Adipocyte (in vitro differentiated cells): ENCODE measurements at regions not wholly inside any gene's neighbourhood (a gene's known extent, or its start where the extent isn't known, plus 50 kb on each side); places are given as distances from the start of the nearest gene placed in this dataset.
"Not testable (repeated sequence)": the region's sequence is repeated elsewhere in the genome, so short reads cannot be mapped to it uniquely, and the experiment has no call there.

Experiments used
- DNase-seq: peaks from one replicate; pipeline ENCODE4 v3.0.0-alpha.2; 2015; ENCODE audit warnings: low read depth
- H3K27me3 ChIP-seq: replicated peaks from 2 replicates; pipeline ENCODE4 v1.7.0; 2013; ENCODE audit warnings: mild to moderate bottlenecking, low read length, moderate library complexity; ENCODE audit not compliant: control insufficient read depth, insufficient read depth
- H3K36me3 ChIP-seq: 2 replicates; pipeline ENCODE4 v1.7.0; 2013; ENCODE audit warnings: low read length, mild to moderate bottlenecking, moderate library complexity; ENCODE audit not compliant: control insufficient read depth, insufficient read depth, severe bottlenecking
- H3K4me1 ChIP-seq: 2 replicates; pipeline ENCODE4 v1.7.0; 2013; ENCODE audit warnings: mild to moderate bottlenecking, low read length, moderate library complexity; ENCODE audit not compliant: control insufficient read depth, insufficient read depth
- H3K4me3 ChIP-seq: 2 replicates; pipeline ENCODE4 v1.7.0; 2013; ENCODE audit warnings: mild to moderate bottlenecking, low read length, moderate library complexity
- H3K9ac ChIP-seq: 2 replicates; pipeline ENCODE4 v1.7.0; 2013; ENCODE audit warnings: mild to moderate bottlenecking, low read length, moderate library complexity
- H3K9me3 ChIP-seq: 2 replicates; pipeline ENCODE4 v1.7.0; 2013; ENCODE audit warnings: mild to moderate bottlenecking, low read length, moderate library complexity; ENCODE audit not compliant: control insufficient read depth

DNA sequence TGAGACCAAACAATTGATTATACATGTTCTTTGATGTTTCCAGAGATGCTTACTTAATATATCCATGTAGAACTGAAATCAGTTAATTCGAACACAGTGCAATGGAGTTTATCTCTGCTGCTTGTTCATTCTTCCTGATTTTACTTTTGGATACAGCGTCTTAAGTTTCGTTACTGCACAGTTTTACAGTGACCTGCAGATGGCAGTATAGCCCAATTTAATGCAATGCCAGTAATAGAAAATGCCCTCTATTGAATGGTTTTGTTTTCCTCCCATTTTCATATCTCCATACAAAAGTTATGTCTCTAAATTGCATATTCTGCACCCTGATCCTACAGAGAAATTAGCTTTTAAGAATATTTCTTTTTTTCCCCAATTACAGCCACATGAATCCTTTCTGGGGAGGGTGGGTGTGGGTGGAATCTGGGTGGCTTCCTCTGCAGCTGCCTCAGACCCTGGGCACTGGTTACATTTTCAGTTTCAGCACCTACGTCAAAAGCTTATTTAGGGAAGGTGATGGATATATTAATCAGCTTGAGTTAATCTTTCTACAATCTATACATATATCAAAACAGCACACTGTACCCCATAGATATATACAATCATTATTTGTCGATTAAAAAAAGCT, 101.1 kb upstream of the DCD start:
- H3K36me3 ChIP-seq = no peaks in the 10 kb centered on the region
- H3K4me3 ChIP-seq = no peak overlapping the region
- H3K27me3 ChIP-seq = peaks cover 9% of the 10 kb centered on the region
- no peaks in the 10 kb centered on the region for H3K4me1 ChIP-seq
- H3K9me3 ChIP-seq = peaks cover 5% of the 10 kb centered on the region
- peak; percentile 78 for DNase-seq
- no peak overlapping the region for H3K9ac ChIP-seq

GRCh38 chr12:54744590-54744989, 96.4 kb upstream of the DCD start:
- Histone ChIP-seq H3K9me3 (peaks cover 6% of the 10 kb centered on the region), H3K4me3 (no peak overlapping the region), H3K9ac (no peak overlapping the region), H3K4me1 (peaks cover 6% of the 10 kb centered on the region), H3K27me3 (peaks cover 9% of the 10 kb centered on the region), H3K36me3 (no peaks in the 10 kb centered on the region)
- no peak for DNase-seq

DNA sequence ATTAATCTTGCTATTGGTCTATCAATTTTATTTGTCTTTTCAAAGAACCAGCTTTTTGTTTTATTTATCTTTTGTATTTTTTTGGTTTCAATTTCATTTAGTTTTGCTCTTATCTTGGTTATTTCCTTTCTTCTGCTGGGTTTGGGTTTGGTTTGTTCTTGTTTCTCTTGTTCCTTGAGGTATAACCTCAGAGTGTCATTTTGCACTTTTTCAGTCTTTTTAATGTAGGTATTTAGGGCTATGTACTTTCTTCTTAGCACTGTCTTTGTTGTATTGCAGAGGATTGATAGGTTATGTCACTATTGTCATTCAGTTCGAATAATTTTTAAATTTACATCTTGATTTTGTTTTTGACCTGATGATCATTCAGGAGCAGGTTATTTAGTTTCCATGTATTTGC, 92.7 kb upstream of the DCD start:
- Histone ChIP-seq H3K9ac (no peak overlapping the region), H3K4me3 (no peak overlapping the region), H3K9me3 (peaks cover 6% of the 10 kb centered on the region), H3K27me3 (peaks cover 7% of the 10 kb centered on the region), H3K4me1 (peaks cover 6% of the 10 kb centered on the region), H3K36me3 (no peaks in the 10 kb centered on the region)
- DNase-seq = no peak

GRCh38 chr12:54736549-54736948, 88.4 kb upstream of the DCD start:
- H3K27me3 ChIP-seq = no peaks in the 10 kb centered on the region
- H3K9ac ChIP-seq = no peak overlapping the region
- H3K36me3 ChIP-seq = no peaks in the 10 kb centered on the region
- no peaks in the 10 kb centered on the region for H3K9me3 ChIP-seq
- no peak overlapping the region for H3K4me3 ChIP-seq
- H3K4me1 ChIP-seq = no peaks in the 10 kb centered on the region
- no peak for DNase-seq

DNA sequence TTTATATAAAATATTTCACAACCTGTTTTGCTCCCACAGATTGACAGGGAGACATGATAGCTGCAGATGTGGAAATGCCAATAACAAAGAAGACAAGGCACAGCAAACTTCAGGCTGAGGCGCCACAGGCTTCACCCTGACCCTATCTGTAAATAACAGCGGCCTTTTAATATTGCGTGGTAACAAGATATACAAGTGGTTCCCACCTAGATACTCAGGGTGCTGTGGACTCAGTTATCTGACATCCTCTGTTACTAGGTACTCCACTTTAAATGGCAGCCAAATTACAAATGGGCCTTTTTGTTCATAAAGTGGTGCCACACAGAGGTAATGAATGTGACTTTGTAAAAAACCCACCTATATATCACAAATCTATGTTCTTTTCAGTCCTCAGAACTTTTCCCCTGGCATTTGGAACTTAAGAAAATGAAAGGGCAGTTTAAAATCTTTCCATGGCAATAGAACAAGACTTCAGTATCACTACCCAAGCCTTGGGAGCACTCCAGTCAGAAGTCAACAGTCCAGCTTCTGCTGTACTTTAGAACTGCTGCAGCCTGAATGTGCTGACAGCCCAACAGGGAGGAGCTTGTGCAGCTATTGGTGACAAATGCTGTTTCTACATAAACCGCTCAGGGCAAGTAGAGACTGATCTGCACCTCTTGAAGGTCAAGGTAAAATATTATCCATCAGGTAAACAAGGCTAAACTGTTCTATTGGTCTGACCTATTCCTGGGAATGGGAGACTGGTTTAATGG, 86.2 kb upstream of the DCD start:
- H3K4me3 ChIP-seq = no peak overlapping the region
- peaks cover 3% of the 10 kb centered on the region for H3K4me1 ChIP-seq
- H3K9ac ChIP-seq = no peak overlapping the region
- no peaks in the 10 kb centered on the region for H3K9me3 ChIP-seq
- H3K36me3 ChIP-seq = no peaks in the 10 kb centered on the region
- DNase-seq = no peak
- H3K27me3 ChIP-seq = peaks cover 4% of the 10 kb centered on the region

DNA sequence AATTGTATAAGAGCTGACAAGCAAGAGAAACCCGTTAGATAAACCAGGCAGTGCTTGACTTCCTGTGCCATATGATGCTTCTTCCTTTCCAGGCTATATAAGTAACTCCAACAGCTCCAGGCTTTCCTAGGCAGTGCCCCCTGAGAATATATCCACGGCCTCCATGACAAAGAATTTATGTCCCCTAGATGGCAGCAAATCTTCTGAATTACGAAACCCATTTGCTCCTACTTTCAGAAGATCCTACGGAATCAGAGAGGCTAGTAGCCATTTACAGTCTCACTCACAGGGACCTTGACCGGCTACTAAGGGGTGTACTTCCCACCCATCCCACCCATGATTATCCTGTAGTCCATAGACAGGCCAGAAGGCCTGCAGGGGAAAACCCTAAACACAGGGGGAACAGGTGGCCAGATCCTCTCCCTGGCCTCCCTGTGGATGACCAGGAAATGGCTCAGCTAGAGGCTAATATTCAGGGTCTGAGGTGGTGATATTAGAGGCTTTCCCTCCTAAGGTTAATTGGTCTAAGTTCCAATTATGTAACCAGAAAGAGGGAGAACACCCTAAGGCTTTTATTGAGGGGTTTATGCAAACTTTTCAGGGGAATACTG, 77.2 kb upstream of the DCD start:
- H3K27me3 ChIP-seq = peaks cover 9% of the 10 kb centered on the region
- peak; percentile 24 for DNase-seq
- no peaks in the 10 kb centered on the region for H3K9me3 ChIP-seq
- peaks cover 32% of the 10 kb centered on the region for H3K4me1 ChIP-seq
- no peak overlapping the region for H3K4me3 ChIP-seq
- H3K9ac ChIP-seq = no peak overlapping the region
- no peaks in the 10 kb centered on the region for H3K36me3 ChIP-seq

DNA sequence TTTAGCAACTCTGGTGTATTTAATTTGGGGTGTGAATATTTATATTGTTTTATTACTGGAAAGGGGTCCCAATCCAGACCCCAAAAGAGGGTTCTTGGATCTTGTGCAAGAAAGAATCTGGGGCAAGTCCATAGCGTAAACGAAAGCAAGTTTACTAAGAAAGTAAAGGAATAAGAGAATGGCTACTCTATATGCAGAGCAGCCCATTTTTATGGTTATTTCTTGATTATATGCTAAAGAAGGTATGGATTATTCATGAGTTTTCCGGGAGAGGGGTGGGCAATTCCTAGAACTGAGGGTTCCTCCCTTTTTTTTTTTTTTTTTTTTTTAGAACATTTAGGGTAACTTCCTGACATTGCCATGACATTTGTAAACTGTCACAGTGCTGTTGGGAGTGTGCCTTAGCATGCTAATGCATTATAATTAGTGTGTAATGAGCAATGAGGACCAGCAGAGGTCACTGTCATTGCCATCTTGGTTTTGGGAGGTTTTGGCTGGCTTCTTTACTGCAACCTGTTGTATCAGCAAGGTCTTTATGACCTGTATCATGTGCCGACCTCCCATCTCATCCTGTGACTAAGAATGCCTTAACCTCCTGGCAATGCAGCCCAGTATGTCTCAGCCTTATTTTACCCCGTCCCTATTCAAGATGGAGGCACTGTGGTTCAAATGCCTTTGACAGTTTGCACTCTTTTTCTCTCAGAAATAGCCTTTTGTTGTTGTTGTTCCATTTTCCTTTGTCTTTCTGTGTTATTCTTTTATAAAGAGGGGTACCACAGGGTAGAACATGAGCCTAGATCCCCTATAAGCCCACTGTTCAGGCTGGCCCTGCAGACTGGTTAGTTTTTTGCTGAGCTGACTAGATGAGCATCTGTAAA, 75.5 kb upstream of the DCD start:
- peak; percentile 29 for DNase-seq
- Histone ChIP-seq H3K4me3 (peak overlapping the region; percentile 37), H3K36me3 (no peaks in the 10 kb centered on the region), H3K9me3 (no peaks in the 10 kb centered on the region), H3K4me1 (peaks cover 32% of the 10 kb centered on the region), H3K27me3 (peaks cover 15% of the 10 kb centered on the region), H3K9ac (peak overlapping the region; percentile 41)

DNA sequence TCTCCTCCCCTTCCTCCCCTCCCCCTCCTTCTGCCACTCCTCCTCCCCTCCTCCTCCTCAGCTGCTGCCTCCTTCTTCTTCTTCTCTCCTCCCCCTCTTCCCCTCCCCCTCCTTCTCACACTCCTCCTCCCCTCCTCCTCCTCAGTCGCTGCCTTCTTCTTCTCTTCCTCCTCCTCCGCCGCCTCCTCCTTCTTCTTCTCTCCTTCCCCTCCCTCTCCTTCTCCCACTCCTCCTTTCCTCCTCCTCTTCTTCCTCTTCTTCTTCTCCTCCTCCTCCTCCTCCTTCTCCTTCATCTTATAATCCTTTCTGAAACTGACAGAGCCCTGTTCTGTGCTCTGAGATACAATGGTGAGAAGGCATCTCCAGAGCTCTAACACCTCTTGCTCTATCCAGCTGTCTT, 73.1 kb upstream of the DCD start:
- no peak overlapping the region for H3K4me3 ChIP-seq
- no peak overlapping the region for H3K9ac ChIP-seq
- no peak for DNase-seq
- H3K36me3 ChIP-seq = no peaks in the 10 kb centered on the region
- H3K27me3 ChIP-seq = peaks cover 22% of the 10 kb centered on the region
- no peaks in the 10 kb centered on the region for H3K9me3 ChIP-seq
- peaks cover 32% of the 10 kb centered on the region for H3K4me1 ChIP-seq

- DNase-seq = no peak
- H3K36me3 ChIP-seq = no peaks in the 10 kb centered on the region
- H3K9ac ChIP-seq = no peak overlapping the region
- H3K4me1 ChIP-seq = peaks cover 29% of the 10 kb centered on the region
- H3K27me3 ChIP-seq = peaks cover 22% of the 10 kb centered on the region
- no peak overlapping the region for H3K4me3 ChIP-seq
- no peaks in the 10 kb centered on the region for H3K9me3 ChIP-seq
Measured at GRCh38 chr12:54719691-54720090, 71.5 kb upstream of the DCD start.

DNA sequence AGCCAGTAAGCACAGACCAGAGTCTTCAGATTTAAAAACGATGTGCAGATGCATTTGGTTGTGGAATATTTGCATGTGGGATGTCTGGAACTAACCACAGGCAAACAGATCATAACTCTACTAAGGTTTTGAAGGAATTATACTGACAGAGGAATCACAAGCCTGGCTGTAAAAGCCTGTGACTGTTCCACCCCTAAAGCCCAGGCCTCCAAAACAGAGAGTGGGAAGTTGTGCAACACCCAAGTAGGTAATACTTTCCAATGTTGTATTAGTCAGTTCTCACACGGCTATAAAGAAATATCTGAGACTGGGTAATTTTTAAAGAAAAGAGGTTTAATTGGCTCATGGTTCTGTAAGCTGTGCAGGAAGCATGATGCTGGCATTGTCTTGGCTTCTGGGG, 68.1 kb upstream of the DCD start:
- DNase-seq = no peak
- Histone ChIP-seq H3K9ac (no peak overlapping the region), H3K9me3 (no peaks in the 10 kb centered on the region), H3K27me3 (peaks cover 17% of the 10 kb centered on the region), H3K4me3 (no peak overlapping the region), H3K4me1 (no peaks in the 10 kb centered on the region), H3K36me3 (no peaks in the 10 kb centered on the region)

DNA sequence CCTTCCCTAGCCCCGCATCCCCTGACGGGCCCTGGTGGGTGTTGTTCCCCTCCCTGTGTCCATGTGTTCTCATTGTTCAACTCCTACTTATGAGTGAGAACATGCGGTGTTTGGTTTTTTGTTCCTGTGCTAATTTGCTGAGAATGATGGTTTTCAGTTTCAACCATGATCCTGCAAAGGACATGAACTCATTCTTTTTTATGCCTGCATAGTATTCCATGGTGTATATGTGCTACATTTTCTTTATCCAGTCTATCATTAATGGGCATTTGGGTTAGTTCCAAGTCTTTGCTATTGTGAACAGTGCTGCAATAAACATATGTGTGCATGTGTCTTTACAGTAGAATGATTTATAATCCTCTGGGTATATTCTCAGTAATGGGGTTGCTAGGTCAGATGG, 65.7 kb upstream of the DCD start:
- DNase-seq, H3K9ac ChIP-seq, H3K4me1 ChIP-seq, H3K36me3 ChIP-seq, H3K9me3 ChIP-seq, H3K4me3 ChIP-seq, H3K27me3 ChIP-seq: not testable (repeated sequence)
